Common myeloid progenitor, CD34-positive (primary cell): ENCODE measurements at regions not wholly inside any gene's neighbourhood (a gene's known extent, or its start where the extent isn't known, plus 50 kb on each side); places are given as distances from the start of the nearest gene placed in this dataset.

Experiments used
- CTCF ChIA-PET: fragments of 350-600 bp; sonication (Branson Sonifier 250); formaldehyde crosslinking; loops from one replicate; lab custom pipeline; 2021; ENCODE audit warnings: antibody characterized with exemption; lab: Charles Lee
- POLR2A ChIA-PET: fragments of 350-600 bp; sonication (Branson Sonifier 250); formaldehyde crosslinking; loops from one replicate; lab custom pipeline; 2021; ENCODE audit warnings: antibody characterized with exemption; lab: Charles Lee
- DNase-seq, 3 donors: peaks; one replicate each; pipeline versions ENCODE4 v3.0.0 to v3.0.0-alpha.2; 2013
- H3K27ac ChIP-seq, 2 experiments: 1 replicate in 1 of 2; 2 replicates in 1 of 2; pipeline ENCODE4 v1.7.0; 2013; ENCODE audit warnings: inconsistent platforms in 2 of 2, low read length in 2 of 2, mild to moderate bottlenecking in 2 of 2, low read depth in 1 of 2, moderate library complexity in 1 of 2; ENCODE audit not compliant: severe bottlenecking in 2 of 2, insufficient read depth in 1 of 2, poor library complexity in 1 of 2
- H3K27me3 ChIP-seq, 5 experiments: replicated peaks in 2 of 5; 1 replicate in 3 of 5; 2 replicates in 2 of 5; pipeline versions ENCODE4 v1.6.1 to v1.7.0; 2013; ENCODE audit warnings: low read length in 4 of 5, mild to moderate bottlenecking in 2 of 5, moderate library complexity in 2 of 5, inconsistent platforms in 1 of 5; ENCODE audit not compliant: insufficient read depth in 5 of 5, control insufficient read depth in 4 of 5
- H3K36me3 ChIP-seq, 4 experiments: 1 replicate in 2 of 4; 2 replicates in 2 of 4; pipeline versions ENCODE4 v1.6.1 to v1.7.0; 2013; ENCODE audit warnings: low read length in 3 of 4, control low read depth in 1 of 4, mild to moderate bottlenecking in 1 of 4; ENCODE audit not compliant: control insufficient read depth in 4 of 4, insufficient read depth in 4 of 4
- H3K4me1 ChIP-seq, 4 experiments: 1 replicate in 3 of 4; 2 replicates in 1 of 4; pipeline versions ENCODE4 v1.6.1 to v1.7.1; 2013; ENCODE audit warnings: low read length in 3 of 4, mild to moderate bottlenecking in 3 of 4, control low read depth in 1 of 4, inconsistent platforms in 1 of 4, moderate library complexity in 1 of 4; ENCODE audit not compliant: control insufficient read depth in 4 of 4, insufficient read depth in 4 of 4; ENCODE audit errors: control extremely low read depth in 1 of 4
- H3K4me3 ChIP-seq, 7 experiments: 1 replicate in 4 of 7; 2 replicates in 3 of 7; pipeline versions ENCODE4 v1.5.1 to v1.7.0; 2013; ENCODE audit warnings: mild to moderate bottlenecking in 7 of 7, low read length in 6 of 7, moderate library complexity in 6 of 7, inconsistent platforms in 2 of 7, low read depth in 2 of 7, control low read depth in 1 of 7; ENCODE audit not compliant: insufficient read depth in 4 of 7, control insufficient read depth in 1 of 7; ENCODE audit errors: extremely low read depth in 1 of 7
- H3K9me3 ChIP-seq, 5 experiments: 1 replicate in 4 of 5; 2 replicates in 1 of 5; pipeline versions ENCODE4 v1.6.1 to v1.7.1; 2013; ENCODE audit warnings: low read length in 4 of 5, mild to moderate bottlenecking in 2 of 5, inconsistent platforms in 1 of 5, low read depth in 1 of 5, moderate library complexity in 1 of 5; ENCODE audit not compliant: control insufficient read depth in 4 of 5, insufficient read depth in 2 of 5; ENCODE audit errors: control extremely low read depth in 1 of 5
- WGBS: methylation state at CpG from one replicate; pipeline ENCODE4 v1.1.5; 2013; ENCODE audit not compliant: insufficient coverage; 5-methylcytosine and 5-hydroxymethylcytosine counted together

DNA sequence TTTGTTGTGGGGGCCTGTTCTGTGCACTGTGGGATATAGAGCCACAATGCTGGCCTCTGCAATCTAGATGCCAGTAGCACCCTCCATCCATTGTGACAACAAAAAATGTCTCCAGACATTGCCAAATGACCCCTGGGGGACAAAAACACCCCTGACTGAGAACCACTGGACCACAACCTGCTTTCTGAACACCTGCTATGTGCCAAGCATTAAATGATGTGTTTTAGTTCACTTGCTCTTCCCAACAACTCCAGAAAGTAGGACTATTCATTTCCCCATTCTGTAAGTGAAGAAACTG, 367.0 kb upstream of the ERCC4 start:
- ChIA-PET CTCF (no interaction called here), POLR2A (no interaction called here)
- no peak for DNase-seq
- H3K4me3 ChIP-seq, result no peak overlapping the region
- H3K36me3 ChIP-seq, result no peaks in the 10 kb centered on the region
- peaks cover 0 to 9% (median 0%) of the 10 kb centered on the region in 5 experiments for H3K27me3 ChIP-seq
- H3K4me1 ChIP-seq, result no peaks in the 10 kb centered on the region
- no peak overlapping the region for H3K27ac ChIP-seq
- H3K9me3 ChIP-seq, result no peaks in the 10 kb centered on the region

- 86% methylated on average over 3 of the region's 6 CpGs for WGBS
- H3K4me3 ChIP-seq, result no peak overlapping the region
- CTCF ChIA-PET, result no interaction called here
- H3K4me1 ChIP-seq, result no peaks in the 10 kb centered on the region
- no peak overlapping the region for H3K27ac ChIP-seq
- no peak for DNase-seq
- no peaks in the 10 kb centered on the region for H3K36me3 ChIP-seq
- no peaks in the 10 kb centered on the region for H3K9me3 ChIP-seq
- peaks cover 0 to 9% (median 0%) of the 10 kb centered on the region in 5 experiments for H3K27me3 ChIP-seq
- POLR2A ChIA-PET, result no interaction called here
These were observed 366.4 kb upstream of the ERCC4 start for GRCh38 chr16:13553453-13553985.

DNA sequence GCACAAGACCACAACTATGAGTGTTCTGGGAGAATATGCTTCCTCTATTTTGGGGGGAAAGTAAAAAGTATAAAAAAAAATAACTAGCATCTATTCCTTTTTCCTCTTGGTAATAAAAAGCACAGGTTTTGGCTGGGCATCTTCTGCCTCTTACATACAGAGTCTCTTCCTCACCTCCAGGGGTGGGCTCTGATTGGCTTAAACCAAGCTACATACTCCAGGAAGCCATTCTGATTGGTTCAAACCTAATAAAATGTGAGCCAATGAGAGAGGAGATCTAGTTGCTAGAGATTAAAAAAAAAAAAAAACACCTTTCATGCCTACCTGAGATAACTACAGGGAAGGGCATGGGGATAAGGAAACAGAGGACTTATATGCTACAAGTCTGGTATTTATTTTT, 365.9 kb upstream of the ERCC4 start:
- DNase-seq, result no peak
- Histone ChIP-seq H3K4me3 (no peak overlapping the region), H3K4me1 (no peaks in the 10 kb centered on the region), H3K9me3 (no peaks in the 10 kb centered on the region), H3K36me3 (no peaks in the 10 kb centered on the region), H3K27me3 (peaks cover 0 to 9% (median 0%) of the 10 kb centered on the region in 5 experiments), H3K27ac (no peak overlapping the region)
- ChIA-PET CTCF (no interaction called here), POLR2A (no interaction called here)

DNA sequence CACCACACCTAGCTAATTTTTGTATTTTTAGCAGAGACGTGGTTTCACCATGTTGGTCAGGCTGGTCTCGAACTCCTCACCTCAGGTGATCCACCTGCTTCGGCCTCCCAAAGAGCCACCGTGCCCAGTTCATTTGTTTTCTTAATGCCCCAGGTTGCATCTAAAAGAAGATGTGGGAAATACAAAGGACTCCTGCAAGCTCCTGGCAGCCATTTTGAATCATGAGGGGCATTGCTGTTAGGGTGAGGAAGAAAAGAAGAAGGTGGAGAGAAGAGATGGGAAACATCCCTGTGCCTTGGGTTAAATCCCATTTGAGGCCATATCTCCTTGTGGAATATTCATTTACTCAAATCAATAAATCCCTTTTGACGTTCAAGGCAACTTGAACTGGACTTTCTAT, 365.3 kb upstream of the ERCC4 start:
- H3K36me3 ChIP-seq, result no peaks in the 10 kb centered on the region
- no peak overlapping the region for H3K27ac ChIP-seq
- no peaks in the 10 kb centered on the region for H3K4me1 ChIP-seq
- H3K9me3 ChIP-seq, result no peaks in the 10 kb centered on the region
- POLR2A ChIA-PET, result no interaction called here
- no peak overlapping the region for H3K4me3 ChIP-seq
- H3K27me3 ChIP-seq, result peaks cover 0 to 9% (median 0%) of the 10 kb centered on the region in 5 experiments
- CTCF ChIA-PET, result no interaction called here
- DNase-seq, result no peak
- 100% methylated on average over 4 of the region's 5 CpGs for WGBS

GRCh38 chr16:13557418-13557817, 362.5 kb upstream of the ERCC4 start:
- H3K36me3 ChIP-seq, result no peaks in the 10 kb centered on the region

DNA sequence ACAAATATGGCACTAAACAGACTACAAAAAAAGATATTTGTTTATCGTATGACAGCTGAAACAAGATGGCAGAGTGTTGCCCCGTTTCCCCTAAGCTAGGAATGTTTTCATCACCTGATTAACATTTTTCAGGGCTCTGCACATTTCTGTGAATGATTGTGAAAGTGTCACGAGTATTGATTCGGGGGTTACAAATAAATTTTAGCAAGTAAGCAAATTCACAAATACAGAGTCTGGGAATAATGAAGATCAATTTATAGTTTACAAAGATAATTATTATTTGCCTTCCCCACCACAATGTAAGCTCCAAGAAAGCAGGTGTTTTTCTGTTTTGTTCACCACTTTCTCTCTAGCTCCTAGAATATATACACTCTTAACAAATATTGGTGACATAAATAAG, 361.2 kb upstream of the ERCC4 start:
- Histone ChIP-seq H3K27ac (no peak overlapping the region), H3K27me3 (peaks cover 0 to 9% (median 0%) of the 10 kb centered on the region in 5 experiments), H3K4me3 (no peak overlapping the region), H3K4me1 (no peaks in the 10 kb centered on the region), H3K9me3 (no peaks in the 10 kb centered on the region), H3K36me3 (no peaks in the 10 kb centered on the region)
- no peak for DNase-seq
- ChIA-PET CTCF (no interaction called here), POLR2A (no interaction called here)
- WGBS, result no CpG with 5 or more reads among the region's 4 CpGs

More at GRCh38 chr16:13557418-13557817, 362.5 kb upstream of the ERCC4 start:
- peaks cover 0 to 9% (median 0%) of the 10 kb centered on the region in 5 experiments for H3K27me3 ChIP-seq
- 80% methylated on average over 8 of the region's 8 CpGs for WGBS
- CTCF ChIA-PET, result no interaction called here
- no peaks in the 10 kb centered on the region for H3K4me1 ChIP-seq
- POLR2A ChIA-PET, result no interaction called here
- no peak overlapping the region for H3K4me3 ChIP-seq
- no peak overlapping the region for H3K27ac ChIP-seq
- H3K9me3 ChIP-seq, result no peaks in the 10 kb centered on the region
- DNase-seq, result no peak

DNA sequence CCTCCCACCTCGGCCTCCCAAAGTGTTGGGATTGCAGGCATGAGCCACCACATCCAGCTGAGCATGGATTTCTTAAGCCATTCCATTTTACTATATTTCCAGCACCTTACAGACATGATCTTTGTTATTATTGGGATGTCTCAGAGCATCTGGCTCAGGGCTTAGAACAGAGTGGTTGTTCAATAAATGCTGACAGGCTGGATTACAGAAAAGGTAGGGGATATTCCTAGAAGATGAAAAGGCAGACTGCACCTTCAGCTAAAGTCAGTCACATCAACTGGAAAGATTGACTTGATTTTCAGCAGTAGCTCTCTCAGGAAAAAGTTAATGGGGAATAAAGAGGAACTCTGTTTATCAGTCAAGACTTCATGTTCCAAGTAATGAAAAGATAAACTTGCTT, 360.3 kb upstream of the ERCC4 start:
- ChIA-PET POLR2A (no interaction called here), CTCF (no interaction called here)
- Histone ChIP-seq H3K36me3 (no peaks in the 10 kb centered on the region), H3K27me3 (peaks cover 0 to 9% (median 0%) of the 10 kb centered on the region in 5 experiments), H3K27ac (no peak overlapping the region), H3K4me3 (no peak overlapping the region), H3K9me3 (peaks cover 0 to 2% (median 0%) of the 10 kb centered on the region in 5 experiments), H3K4me1 (no peaks in the 10 kb centered on the region)
- no peak for DNase-seq
- WGBS, result 71% methylated on average over 1 of the region's 1 CpG
